ENCODE measurements at regions not wholly inside any gene's neighbourhood (a gene's known extent, or its start where the extent isn't known, plus 50 kb on each side); places are given as distances from the start of the nearest gene placed in this dataset.

DNA sequence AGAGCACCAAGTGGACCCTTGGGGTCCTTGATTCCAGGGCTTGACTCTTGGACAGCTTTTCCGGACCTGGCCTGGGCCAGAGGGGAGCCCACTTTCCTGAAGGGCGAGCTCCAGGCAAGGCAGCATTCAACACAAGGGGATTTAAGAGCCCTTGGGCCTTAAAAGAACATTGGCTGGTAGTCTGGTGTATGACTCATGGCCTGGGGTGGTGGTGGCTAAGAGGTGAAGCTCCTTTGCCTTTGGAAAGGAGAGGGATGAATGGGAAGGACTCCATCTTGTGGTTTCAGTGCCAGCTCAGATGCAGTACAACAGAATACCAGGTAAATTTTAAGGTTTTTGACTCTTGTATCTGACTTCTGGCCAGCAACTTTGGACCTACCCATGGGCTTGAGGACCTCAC is 760.7 kb downstream of the GRIK2 start:
- H3K4me3 ChIP-seq (replicated peaks in 1 of 3; ENCODE audit: insufficient read depth in 1 of 3, low read depth in 1 of 3, low read length in 3 of 3), result no peak overlapping the region
- intact Hi-C loops (cut with micrococcal nuclease) (no loop called here), dilution Hi-C loops (cut with MboI; ENCODE audit: extremely low pct_ligation_motif_present, low sequenced_read_pairs) (no loop called here)
- no peaks in the 10 kb centered on the region for H3K27me3 ChIP-seq (ENCODE audit: control insufficient read depth in 2 of 2, insufficient read depth in 2 of 2, low read length in 2 of 2)
- no peaks in the 10 kb centered on the region for H3K4me1 ChIP-seq (ENCODE audit: control insufficient read depth, extremely low read depth, insufficient read depth, low read length)
- POLR2A ChIA-PET, result no interaction called here
- peaks cover 2% of the 10 kb centered on the region for H3K9me3 ChIP-seq (replicated peaks; ENCODE audit: control insufficient read depth, insufficient read depth, low read length)
- no peaks in the 10 kb centered on the region for H3K79me2 ChIP-seq (ENCODE audit: control insufficient read depth, insufficient read depth, low read length)
- no peak overlapping the region for H2AFZ ChIP-seq (ENCODE audit: low read depth, low read length)
- BruUV-seq (replicated peaks), result no TSS peak
- H3K9ac ChIP-seq (replicated peaks; ENCODE audit: extremely low read depth, insufficient read depth, low read length), result no peak overlapping the region
- FAIRE-seq (no peak), DNase-seq (ENCODE audit: low read depth, low spot score) (no peak)
- no peaks in the 10 kb centered on the region for H3K36me3 ChIP-seq (ENCODE audit: control insufficient read depth in 2 of 2, extremely low read depth in 1 of 2, insufficient read depth in 2 of 2, low read length in 2 of 2)
- H4K20me1 ChIP-seq (replicated peaks; ENCODE audit: control insufficient read depth, extremely low read depth, insufficient read depth, low read length), result no peaks in the 10 kb centered on the region
- no peak for TF ChIP-seq POLR2A (IDR thresholded peaks at IDR 0.05; ENCODE audit: low read depth, low read length)
- no peak for TF ChIP-seq GATA2 (IDR thresholded peaks at IDR 0.05; ENCODE audit: insufficient read depth, insufficient read length, low read depth, low read length)
- TF ChIP-seq POLR2AphosphoS5 (IDR thresholded peaks at IDR 0.05; ENCODE audit: insufficient read depth, low read depth, low read length), result no peak
- TF ChIP-seq FOS (IDR thresholded peaks at IDR 0.05; ENCODE audit: borderline replicate concordance, insufficient read depth, low read length), result no peak
- TF ChIP-seq, protein P1, sequence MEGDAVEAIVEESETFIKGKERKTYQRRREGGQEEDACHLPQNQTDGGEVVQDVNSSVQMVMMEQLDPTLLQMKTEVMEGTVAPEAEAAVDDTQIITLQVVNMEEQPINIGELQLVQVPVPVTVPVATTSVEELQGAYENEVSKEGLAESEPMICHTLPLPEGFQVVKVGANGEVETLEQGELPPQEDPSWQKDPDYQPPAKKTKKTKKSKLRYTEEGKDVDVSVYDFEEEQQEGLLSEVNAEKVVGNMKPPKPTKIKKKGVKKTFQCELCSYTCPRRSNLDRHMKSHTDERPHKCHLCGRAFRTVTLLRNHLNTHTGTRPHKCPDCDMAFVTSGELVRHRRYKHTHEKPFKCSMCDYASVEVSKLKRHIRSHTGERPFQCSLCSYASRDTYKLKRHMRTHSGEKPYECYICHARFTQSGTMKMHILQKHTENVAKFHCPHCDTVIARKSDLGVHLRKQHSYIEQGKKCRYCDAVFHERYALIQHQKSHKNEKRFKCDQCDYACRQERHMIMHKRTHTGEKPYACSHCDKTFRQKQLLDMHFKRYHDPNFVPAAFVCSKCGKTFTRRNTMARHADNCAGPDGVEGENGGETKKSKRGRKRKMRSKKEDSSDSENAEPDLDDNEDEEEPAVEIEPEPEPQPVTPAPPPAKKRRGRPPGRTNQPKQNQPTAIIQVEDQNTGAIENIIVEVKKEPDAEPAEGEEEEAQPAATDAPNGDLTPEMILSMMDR (IDR thresholded peaks at IDR 0.05; ENCODE audit: extremely low read depth in 1 of 2, insufficient read depth in 1 of 2, low read depth in 1 of 2, low read length in 2 of 2), result no peak
- CTCF ChIA-PET, result no interaction called here
- no peak overlapping the region for H3K4me2 ChIP-seq (ENCODE audit: insufficient read depth, low read length)
- no peaks in the 10 kb centered on the region for H3K9me1 ChIP-seq (replicated peaks; ENCODE audit: control insufficient read depth, extremely low read depth, insufficient read depth, low read length)
- H3K27ac ChIP-seq (ENCODE audit: insufficient read depth, low read depth, low read length), result no peak overlapping the region

DNA sequence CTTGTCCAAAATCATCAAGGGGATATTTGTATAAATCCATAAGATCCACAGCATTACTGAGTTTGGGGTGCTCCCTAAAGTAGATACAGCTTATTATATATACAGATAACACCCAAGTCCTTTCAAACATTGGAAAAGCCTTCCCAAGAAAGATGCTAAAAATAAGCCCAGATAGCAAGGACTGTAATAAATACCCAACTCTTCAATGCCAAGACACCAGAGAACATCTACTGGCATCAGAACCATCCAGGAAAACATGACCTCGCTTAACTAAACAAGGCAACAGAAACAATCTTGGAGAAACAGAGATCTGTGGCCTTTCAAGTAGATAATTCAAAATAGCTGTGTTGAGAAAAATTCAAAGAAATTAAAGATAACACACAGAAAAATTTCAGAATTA is 761.4 kb downstream of the GRIK2 start:
- no TSS peak for BruUV-seq (replicated peaks)
- DNase-seq (ENCODE audit: low read depth, low spot score) (no peak), FAIRE-seq (no peak)
- Histone ChIP-seq H3K27me3 (ENCODE audit: control insufficient read depth in 2 of 2, insufficient read depth in 2 of 2, low read length in 2 of 2) (no peaks in the 10 kb centered on the region), H2AFZ (ENCODE audit: low read depth, low read length) (no peak overlapping the region), H3K27ac (ENCODE audit: insufficient read depth, low read depth, low read length) (no peak overlapping the region), H3K36me3 (ENCODE audit: control insufficient read depth in 2 of 2, extremely low read depth in 1 of 2, insufficient read depth in 2 of 2, low read length in 2 of 2) (no peaks in the 10 kb centered on the region), H3K9ac (replicated peaks; ENCODE audit: extremely low read depth, insufficient read depth, low read length) (no peak overlapping the region), H3K4me1 (ENCODE audit: control insufficient read depth, extremely low read depth, insufficient read depth, low read length) (no peaks in the 10 kb centered on the region), H3K9me1 (replicated peaks; ENCODE audit: control insufficient read depth, extremely low read depth, insufficient read depth, low read length) (no peaks in the 10 kb centered on the region), H4K20me1 (replicated peaks; ENCODE audit: control insufficient read depth, extremely low read depth, insufficient read depth, low read length) (no peaks in the 10 kb centered on the region), H3K4me2 (ENCODE audit: insufficient read depth, low read length) (no peak overlapping the region), H3K9me3 (replicated peaks; ENCODE audit: control insufficient read depth, insufficient read depth, low read length) (peaks cover 2% of the 10 kb centered on the region), H3K79me2 (ENCODE audit: control insufficient read depth, insufficient read depth, low read length) (no peaks in the 10 kb centered on the region), H3K4me3 (replicated peaks in 1 of 3; ENCODE audit: insufficient read depth in 1 of 3, low read depth in 1 of 3, low read length in 3 of 3) (no peak overlapping the region)
- TF ChIP-seq, protein P1 (IDR thresholded peaks at IDR 0.05; ENCODE audit: extremely low read depth in 1 of 2, insufficient read depth in 1 of 2, low read depth in 1 of 2, low read length in 2 of 2), result no peak
- TF ChIP-seq, protein P2, sequence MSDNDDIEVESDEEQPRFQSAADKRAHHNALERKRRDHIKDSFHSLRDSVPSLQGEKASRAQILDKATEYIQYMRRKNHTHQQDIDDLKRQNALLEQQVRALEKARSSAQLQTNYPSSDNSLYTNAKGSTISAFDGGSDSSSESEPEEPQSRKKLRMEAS (IDR thresholded peaks at IDR 0.05; ENCODE audit: insufficient read depth, insufficient read length), result no peak
- TF ChIP-seq MYC (IDR thresholded peaks at IDR 0.05; ENCODE audit: low read depth, low read length) (no peak), GATA2 (IDR thresholded peaks at IDR 0.05; ENCODE audit: insufficient read depth, insufficient read length, low read depth, low read length) (no peak), JUN (IDR thresholded peaks at IDR 0.05; ENCODE audit: borderline replicate concordance, insufficient read depth, insufficient read length, low read depth) (no peak), POLR2AphosphoS5 (IDR thresholded peaks at IDR 0.05; ENCODE audit: insufficient read depth, low read depth, low read length) (no peak), EZH2 (IDR thresholded peaks at IDR 0.05; ENCODE audit: borderline replicate concordance, low read depth, low read length, severe bottlenecking) (no peak), FOS (IDR thresholded peaks at IDR 0.05; ENCODE audit: borderline replicate concordance, insufficient read depth, low read length) (no peak), POLR2A (IDR thresholded peaks at IDR 0.05; ENCODE audit: low read depth, low read length) (no peak)
- ChIA-PET CTCF (no interaction called here), POLR2A (no interaction called here)
- intact Hi-C loops (cut with micrococcal nuclease), result no loop called here
- dilution Hi-C loops (cut with MboI; ENCODE audit: extremely low pct_ligation_motif_present, low sequenced_read_pairs), result no loop called here
